HG03342 (cell line): ENCODE measurements at regions not wholly inside any gene's neighbourhood (a gene's known extent, or its start where the extent isn't known, plus 50 kb on each side); places are given as distances from the start of the nearest gene placed in this dataset.
"Not testable (repeated sequence)": the region's sequence is repeated elsewhere in the genome, so short reads cannot be mapped to it uniquely, and the experiment has no call there.

ENCODE experiments used
- ATAC-seq: cut with Tn5 transposase; IDR thresholded peaks from one replicate; pipeline ENCODE4 v1.9.1; 2021; ENCODE audit warnings: mild to moderate bottlenecking, moderate library complexity; ENCODE audit not compliant: unreplicated experiment

DNA sequence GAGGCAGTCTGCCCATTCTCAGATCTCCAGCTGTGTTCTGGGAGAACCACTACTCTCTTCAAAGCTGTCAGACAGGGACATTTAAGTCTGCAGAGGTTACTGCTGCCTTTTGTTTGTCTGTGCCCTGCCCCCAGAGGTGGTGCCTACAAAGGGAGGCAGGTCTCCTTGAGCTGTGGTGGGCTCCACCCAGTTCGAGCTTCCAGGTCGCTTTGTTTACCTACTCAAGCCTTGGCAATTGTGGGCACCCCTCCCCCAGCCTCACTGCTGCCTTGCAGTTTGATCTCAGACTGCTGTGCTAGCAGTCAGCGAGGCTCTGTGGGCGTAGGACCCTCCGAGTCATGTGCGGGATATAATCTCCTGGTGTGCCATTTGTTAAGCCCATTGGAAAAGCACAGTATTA is 640.9 kb upstream of the SYNCRIP start:
- ATAC-seq = not testable (repeated sequence)

DNA sequence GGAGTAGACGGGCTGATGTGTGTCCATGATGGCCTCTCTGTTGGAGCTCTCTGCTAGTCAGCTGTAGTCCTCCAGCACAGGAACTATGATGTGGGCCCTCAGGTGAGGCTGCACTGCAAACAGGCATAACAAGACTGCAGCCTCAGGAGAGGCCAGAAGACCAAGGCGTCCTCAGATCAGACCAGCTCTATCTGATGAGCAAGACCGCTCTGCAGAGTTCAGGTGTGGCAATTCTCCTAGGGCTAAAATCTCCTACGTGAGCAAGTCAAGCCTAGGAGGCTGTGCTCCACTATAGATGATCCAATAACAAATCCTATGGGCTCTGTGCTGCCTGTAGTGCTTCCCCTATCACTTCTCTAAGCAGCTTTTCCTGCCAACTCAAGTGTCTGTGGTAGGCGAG is 633.4 kb upstream of the SYNCRIP start:
- ATAC-seq = no peak

DNA sequence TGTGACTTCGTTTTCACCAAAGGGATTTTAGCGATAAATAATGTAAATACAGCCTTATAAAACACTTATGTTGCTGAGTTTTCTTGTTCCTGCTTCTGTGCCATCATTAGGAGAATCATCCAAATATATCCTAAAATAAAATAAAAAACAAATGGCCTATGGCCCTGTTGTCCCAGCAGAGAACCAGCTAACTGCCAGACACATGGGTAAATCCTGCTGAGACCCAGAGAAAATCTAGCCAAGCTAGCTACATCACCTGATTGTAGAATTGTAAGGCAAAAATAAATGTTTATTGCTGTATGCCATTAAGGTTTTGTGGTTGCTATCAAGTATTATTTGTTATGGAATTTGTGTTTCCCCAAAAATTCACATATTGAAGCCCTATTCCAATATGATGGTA is 631.2 kb upstream of the SYNCRIP start:
- no peak for ATAC-seq

DNA sequence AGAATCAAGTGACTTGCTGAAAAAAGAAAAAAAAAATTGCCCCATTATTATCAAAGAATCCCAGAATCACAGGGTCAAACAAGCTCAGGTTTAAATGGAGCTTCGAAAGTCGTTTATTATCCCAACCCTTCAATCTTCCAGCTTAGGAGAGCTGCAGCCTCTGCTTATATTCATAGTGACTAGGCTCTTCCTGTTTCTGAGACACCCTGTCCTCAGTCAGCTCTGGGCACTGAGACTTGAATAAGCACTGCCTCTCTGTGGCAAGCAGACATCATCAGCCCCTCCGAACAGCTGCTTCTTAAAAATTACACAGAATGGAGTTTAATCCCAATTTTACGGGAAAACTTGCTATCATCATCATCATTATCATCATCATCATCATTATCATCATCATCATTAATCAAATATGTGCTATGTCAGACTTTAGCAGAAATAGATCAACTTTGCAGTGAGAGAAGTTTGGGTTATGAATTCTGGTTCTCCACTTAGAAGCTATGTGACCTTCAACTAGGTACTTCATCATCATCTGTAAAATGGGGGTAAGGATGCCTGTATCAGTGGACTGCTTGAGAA is 614.0 kb upstream of the SYNCRIP start:
- no peak for ATAC-seq

DNA sequence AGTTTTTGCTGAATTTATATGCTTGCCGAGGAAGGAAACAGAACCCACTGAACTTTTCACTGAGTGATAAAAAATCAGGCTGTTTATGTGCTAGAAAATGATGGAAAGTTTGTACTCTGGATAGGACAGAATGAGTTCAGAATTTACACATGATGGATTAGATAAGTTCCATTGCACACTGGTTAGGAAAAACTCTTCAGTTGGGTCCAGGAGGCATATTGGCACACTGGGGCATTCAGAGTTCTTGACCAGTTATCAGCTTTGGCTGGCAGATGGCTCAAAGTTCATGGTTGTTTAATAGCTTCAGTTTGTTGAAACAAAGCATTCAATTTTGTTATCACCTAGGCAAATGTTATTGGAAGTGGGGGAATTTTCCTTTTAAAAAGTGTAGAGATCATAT is 613.3 kb upstream of the SYNCRIP start:
- ATAC-seq = no peak

DNA sequence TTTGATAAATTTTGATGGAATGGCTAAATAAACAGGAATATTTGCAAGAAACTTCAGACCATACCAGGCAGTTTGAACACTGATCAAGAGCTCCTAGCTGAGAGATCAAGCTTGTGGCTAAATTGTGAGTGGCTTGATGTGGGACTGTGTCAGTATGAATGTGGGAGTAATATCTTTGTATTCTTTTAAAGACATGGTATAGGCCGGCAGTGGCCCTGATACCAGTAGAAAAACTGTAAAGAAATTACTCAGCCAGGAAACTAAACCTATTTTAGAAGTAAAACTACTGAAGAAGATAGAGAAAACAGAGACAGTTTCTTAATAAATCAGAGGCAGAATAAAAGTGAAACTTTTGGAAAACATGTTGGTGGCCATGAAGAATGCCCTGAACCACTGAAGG is 608.4 kb upstream of the SYNCRIP start:
- no peak for ATAC-seq

DNA sequence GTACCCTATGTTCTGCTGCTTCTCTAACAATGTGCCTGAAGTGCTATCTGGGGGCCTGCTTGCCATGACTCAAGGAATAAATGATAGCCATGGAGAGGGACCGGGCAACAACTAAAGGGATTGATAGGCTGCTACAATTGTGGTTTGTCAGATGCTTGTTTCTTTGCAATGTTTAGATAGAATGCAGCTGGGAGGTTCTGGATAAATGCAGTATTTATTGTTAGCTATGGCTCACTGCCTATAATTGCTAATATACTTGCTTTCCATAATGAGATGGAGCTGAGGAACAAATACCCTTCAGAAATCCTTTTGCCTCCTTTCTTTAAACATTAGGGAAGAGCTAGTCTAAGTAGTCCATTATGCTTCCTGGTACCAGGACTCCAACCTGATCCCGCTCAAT is 575.2 kb upstream of the SYNCRIP start:
- no peak for ATAC-seq

DNA sequence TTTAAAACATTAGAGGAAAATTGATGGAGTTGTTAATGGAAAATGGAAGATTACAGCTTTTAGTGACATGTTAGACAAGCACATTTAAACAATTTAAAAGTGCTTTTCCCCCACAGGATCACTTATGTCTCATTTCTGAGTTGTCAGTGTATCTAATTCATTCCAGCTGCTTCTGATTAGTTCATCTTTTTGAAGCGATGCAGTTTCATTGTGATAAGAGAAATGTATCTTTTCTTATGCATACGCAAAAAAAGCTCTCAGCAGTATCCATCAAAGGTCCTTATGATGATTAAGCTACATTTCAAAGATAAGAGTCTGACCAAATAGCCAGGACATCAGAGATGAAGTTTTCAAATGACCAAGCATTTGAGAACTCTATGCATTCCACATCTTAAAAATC is 572.6 kb upstream of the SYNCRIP start:
- no peak for ATAC-seq

DNA sequence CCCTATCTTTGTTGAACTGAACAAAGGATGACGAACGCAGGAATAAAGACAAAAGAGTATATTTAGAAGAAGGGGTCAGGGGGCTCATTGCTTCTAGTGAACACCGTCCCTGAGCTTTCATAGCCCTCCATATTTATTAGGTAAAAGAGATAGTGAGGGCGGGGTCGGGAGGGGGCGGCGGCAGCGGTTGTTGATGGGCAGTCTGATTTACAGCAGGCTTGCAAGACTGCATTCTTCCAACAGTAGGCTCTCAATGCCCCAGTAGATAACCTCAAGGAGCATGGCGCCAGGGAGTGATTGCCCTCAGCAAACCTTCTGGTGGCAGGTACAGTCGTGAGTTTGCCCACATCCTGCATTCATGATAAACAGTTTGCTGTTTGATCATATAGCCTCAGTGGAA is 563.3 kb upstream of the SYNCRIP start:
- ATAC-seq = no peak

DNA sequence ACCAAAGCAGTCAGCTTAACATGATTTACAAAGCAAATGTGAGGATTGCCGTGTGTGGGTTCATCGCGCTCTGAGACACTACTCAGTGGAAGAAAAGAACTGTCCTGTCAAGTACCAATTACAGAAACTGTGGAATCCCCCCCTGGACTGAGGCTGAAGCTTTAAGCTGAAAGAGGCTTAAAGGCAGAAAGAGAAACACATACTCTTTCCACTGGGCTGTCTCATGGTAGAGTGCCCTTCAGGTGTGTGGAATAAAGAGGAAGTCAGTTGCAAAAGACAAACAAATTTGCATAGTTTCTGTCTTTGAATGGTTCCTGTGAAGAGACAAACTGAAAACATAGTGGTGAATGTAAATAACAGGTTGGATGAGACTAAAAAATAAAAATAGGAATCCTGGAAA is 560.4 kb upstream of the SYNCRIP start:
- ATAC-seq = peak; percentile 77

DNA sequence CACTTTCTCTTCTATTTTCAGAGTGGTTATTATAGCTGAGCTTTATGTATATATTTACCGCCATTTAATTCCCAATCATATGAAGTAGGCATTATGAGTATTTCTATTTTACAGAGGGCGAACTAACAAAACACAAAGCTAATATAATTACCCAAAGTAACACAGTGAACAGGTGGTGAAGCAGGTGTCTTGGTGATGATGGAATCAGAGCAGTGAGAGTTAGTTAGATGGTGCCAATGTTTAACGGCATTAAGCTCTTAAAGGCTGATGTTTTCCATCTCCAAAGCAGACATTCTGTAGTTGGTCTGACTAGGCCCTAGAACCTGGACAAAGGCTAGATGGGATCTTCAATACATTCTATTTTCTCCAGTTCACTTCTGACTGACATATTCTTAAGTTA is 551.1 kb upstream of the SYNCRIP start:
- ATAC-seq = no peak

DNA sequence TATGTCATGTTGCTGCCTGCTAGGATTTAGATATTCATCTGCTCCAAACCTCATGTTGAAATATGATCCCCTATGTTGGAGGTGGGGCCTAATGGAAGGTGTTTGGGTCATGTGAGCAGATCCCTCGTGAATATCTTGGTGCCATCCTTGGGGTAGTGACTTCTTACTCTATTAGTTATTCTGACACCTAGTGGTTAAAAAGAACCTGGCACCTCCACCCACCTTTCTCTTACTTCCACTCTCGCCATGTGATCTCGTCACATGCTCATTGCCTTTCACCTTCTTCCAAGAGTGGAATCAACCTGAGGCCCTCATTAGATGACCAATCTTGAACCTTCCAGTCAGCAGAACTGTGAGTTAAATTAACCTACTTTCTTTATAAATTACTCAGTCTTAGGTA is 549.4 kb upstream of the SYNCRIP start:
- peak; percentile 92 for ATAC-seq

DNA sequence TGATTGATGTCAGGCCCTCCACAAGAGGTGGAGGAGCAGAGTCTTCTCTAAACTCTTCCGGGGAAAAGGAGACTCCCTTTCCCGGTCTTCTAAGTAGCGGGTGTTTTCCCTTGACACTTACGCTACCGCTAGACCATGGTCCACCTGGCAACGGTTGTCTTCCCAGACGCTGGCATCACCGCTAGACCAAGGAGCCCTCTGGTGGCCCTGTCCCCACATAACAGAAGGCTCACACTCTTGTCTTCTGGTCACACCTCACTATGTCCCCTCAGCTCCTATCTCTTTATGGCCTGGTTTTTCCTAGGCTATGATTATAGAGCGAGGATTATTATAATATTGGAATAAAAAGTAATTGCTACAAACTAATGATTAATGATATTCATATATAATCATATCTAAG is 532.5 kb upstream of the SYNCRIP start:
- not testable (repeated sequence) for ATAC-seq

DNA sequence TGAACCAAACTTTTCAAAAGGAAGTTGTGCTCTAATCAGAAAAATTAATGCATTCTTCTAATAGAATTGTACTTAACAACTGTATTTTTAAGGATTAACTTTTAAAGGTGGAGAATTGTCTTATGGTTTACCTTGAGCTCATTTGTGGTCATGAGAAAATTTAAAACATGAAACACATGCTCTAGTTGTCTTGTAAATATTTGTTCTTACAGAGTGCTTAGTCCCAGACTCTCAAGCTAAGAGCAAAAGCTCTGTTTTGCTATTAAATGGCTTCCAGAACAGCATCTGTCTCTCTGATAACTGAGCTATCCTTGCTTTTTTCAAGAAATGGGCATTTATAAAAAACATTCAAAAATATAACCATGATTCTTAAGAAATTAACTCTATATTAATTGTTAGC is 512.2 kb upstream of the SYNCRIP start:
- no peak for ATAC-seq

DNA sequence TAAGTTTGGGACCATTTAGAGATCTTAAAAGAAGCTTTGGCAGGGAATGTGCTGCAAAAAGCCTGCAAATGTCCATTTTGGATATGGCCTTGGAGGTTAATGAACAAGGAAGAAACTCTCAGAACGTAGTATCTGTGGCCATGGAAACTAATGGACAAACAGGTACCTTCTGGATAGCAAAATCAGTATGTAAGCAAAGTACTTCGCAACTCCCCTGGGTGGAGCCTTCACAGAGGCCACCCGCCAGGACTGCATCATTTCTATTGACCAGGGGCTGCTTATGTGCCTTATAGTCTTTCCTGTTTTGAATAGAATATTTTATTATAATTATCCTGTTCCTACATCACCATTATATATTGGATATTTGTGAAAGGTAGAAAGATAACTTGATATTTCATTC is 510.8 kb upstream of the SYNCRIP start:
- ATAC-seq = no peak

DNA sequence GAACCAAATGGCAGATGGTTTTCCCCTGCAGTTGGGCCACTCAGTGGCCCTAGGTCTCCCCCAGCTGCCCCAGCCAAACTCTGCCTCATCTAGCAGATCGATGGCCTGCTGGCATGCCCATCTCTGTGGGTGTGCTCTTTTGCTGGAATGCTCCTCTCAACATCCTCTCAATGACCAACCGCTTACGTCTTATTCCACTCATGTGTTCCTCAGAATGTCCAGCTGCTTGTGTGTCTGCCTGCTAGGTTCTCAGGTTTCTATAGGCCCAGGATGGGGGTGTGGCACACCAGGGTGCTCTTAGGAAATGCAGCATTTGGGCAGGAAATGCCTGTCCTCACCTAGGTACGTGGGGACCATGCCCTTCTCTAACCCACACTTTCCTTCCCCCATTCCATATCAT is 509.9 kb upstream of the SYNCRIP start:
- no peak for ATAC-seq

DNA sequence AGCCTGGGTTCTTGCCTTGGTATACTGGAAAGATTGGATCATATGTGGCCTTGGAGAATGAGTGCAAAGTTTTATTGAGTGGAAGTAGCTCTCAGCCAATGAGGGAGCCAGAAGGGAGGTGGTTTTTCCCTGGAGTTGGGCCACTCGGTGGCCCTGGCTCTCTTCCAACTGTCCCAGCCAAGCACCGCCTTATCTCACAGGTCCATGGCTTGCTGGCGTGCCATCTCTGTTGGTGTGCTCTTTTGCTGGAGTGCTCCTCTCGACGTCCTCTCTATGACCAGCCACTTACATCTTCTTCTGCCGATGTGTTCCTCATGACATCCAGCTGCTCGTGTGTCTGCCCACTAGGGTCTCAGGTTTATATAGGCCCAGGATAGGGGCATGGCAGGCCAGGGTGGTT is 505.9 kb upstream of the SYNCRIP start:
- no peak for ATAC-seq

DNA sequence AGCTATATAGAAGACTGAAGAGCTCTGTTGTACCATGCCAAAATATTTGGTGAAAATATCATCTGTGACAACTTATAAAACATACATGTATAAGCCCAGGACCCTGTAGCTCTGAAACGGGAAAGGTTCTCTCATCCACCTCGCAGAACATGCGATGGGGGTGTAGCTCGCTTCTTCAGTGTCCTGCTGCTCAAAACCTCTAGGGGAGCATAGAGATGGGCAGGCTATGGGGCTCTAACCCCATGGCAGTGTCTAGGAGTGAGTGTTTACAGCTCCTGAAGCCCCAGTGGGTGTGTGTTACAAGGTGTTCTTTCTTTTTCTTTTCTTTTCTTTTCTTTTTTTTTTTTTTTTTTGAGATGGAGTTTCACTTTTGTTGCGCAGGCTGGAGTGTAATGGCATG is 505.2 kb upstream of the SYNCRIP start:
- ATAC-seq = no peak

DNA sequence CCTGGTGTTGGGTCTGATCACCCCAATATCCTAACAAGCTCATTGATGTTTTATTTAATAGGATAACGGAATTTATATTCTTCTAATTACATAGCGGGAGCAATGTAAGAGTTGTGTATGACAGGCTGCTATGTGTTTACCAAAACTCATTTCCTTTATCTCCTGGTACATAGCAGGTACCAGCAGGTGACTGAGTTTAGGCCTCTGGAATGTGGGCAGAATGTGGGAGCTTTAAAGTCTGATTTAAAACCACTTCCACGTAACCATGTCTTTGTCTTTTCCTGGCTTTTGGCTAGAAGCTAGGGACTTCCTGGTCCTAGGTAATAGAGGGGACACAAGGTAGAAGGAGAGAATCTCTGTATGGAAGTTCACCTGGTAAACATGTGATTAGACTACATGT is 504.6 kb upstream of the SYNCRIP start:
- ATAC-seq = no peak

DNA sequence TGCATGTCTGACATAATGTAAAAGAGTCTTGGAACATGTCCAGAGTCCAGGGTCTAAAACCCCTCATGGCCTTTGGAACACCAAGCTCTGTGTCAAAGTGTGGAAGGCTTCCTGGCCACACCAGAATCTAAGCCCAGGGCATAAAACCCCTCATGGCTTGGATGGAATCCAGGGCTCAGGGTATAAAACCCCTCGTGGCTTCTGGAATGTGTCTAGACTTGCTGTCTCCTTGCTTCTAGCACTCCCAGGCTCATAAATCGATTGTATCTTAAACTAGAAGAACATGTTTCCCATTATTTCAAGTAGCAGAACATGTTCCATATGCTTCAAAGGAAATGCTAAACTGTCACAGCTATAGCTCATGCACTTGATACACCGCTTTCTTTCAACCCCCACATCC is 504.1 kb upstream of the SYNCRIP start:
- ATAC-seq = not testable (repeated sequence)

DNA sequence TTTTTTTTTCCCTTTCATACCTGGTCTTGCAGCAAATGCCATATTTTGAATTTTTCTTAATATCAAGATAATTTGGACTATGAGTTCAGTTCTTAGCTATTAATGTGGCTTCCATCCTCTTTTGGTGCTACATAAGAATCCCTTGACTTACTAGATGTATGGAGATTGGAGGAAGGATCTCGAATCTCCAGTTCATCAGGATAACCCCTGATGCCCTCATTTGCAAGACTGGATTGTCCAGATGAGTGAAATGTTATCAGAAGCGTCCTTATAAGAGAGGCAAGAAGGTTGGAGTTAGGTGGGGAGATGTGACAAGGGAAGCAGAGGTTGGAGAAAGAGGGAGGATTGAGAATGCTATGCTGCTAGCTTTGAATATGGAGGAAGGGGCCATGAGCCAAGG is 499.6 kb upstream of the SYNCRIP start:
- ATAC-seq = no peak

DNA sequence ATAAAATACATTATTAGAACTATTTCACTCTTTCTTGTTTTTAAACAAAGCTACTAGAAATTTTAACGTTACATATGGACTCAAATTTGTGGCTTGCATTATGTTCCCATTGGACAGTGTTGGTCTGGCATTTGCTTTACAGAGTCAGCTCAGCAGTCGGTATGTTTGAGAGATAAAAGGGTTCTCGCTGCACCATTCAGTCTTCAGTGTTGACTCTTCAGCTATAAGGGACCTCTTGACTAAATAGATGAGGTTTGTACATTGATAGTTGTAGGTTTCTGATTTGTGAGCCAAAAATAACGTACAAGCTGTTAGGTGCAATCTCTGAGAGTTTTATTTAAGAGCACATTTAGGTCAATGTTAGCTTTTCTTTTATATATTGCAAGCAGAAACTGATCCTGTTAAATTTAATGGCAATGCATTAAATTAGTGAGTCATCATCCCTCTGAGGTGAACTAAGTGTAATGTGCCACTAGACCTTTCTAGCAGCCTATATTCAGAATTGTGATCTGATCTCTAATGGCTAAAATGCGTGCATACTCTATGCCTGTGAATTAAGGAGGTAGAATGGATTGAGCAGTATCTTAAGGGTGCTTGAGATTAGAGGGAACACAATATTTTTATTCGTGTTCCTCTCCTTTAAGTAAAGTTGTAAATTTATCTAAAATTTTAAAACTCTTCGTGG is 485.6 kb upstream of the SYNCRIP start:
- ATAC-seq = no peak

DNA sequence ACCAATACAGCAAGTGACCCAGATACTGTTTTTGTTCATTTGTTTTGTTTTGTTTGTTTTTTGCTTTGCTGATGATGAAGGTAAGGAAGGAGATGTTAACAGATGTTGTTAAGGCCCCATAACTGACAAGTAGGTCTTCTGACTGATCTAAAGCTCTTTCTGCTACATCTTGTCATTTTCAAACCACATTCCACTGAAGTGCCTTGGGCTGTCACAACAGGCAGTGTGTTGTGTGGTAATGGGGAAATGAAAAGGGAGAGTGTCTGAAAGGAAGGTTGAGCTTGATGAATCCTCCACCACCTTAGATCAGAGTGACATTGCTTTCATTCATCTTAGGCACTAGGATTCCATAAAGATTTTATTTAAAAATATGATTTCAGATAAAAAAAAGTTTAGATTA is 479.4 kb upstream of the SYNCRIP start:
- no peak for ATAC-seq
